Fibroblast of the aortic adventitia (primary cell): ENCODE measurements at regions not wholly inside any gene's neighbourhood (a gene's known extent, or its start where the extent isn't known, plus 50 kb on each side); places are given as distances from the start of the nearest gene placed in this dataset.
A peak's percentile ranks its signal among the peaks of the same experiment; 100 is the strongest.

Experiments
- DNase-seq: peaks from one replicate; pipeline ENCODE4 v3.0.0-alpha.2; 2010; ENCODE audit warnings: low read depth
- H3K4me3 ChIP-seq: 2 replicates; pipeline ENCODE4 v1.5.1; 2011; ENCODE audit warnings: low read depth, mild to moderate bottlenecking, control low read depth, low read length, moderate library complexity
- CTCF ChIP-seq: IDR thresholded peaks from 2 replicates; pipeline ENCODE4 v1.5.1; 2011; ENCODE audit warnings: mild to moderate bottlenecking, low read length, control low read depth, inconsistent platforms; ENCODE audit not compliant: insufficient read depth

- H3K4me3 ChIP-seq = no peak overlapping the region
- no peak for DNase-seq
- TF ChIP-seq CTCF = no peak
Measured at GRCh38 chr13:73222627-73223305, 164.0 kb downstream of the KLF5 start.

- H3K4me3 ChIP-seq = no peak overlapping the region
- TF ChIP-seq CTCF = no peak
- DNase-seq = no peak
Measured at GRCh38 chr13:73220966-73221720, 162.3 kb downstream of the KLF5 start.

- H3K4me3 ChIP-seq = no peak overlapping the region
- no peak for TF ChIP-seq CTCF
- DNase-seq = no peak
Measured at GRCh38 chr13:73218181-73218580, 159.4 kb downstream of the KLF5 start.

- no peak for TF ChIP-seq CTCF
- peak; percentile 56 for DNase-seq
- H3K4me3 ChIP-seq = no peak overlapping the region
Measured at GRCh38 chr13:73216381-73216831, 157.6 kb downstream of the KLF5 start.

- no peak overlapping the region for H3K4me3 ChIP-seq
- no peak for TF ChIP-seq CTCF
- DNase-seq = peak; percentile 19
Measured at GRCh38 chr13:73215823-73216222, 157.0 kb downstream of the KLF5 start.

GRCh38 chr13:73212482-73212881 lies 153.7 kb downstream of the KLF5 start:
- no peak for TF ChIP-seq CTCF
- DNase-seq = peak; percentile 12
- H3K4me3 ChIP-seq = no peak overlapping the region
